Muscle layer of colon (tissue), 2 donors: ENCODE measurements at regions not wholly inside any gene's neighbourhood (a gene's known extent, or its start where the extent isn't known, plus 50 kb on each side); places are given as distances from the start of the nearest gene placed in this dataset.

Experiments
- H3K27ac ChIP-seq: one replicate; pipeline ENCODE4 v1.7.0; 2013; ENCODE audit warnings: low read depth, mild to moderate bottlenecking, low read length, moderate library complexity
- H3K27me3 ChIP-seq, 2 donors: one replicate each; pipeline ENCODE4 v1.7.0; 2013; ENCODE audit warnings: low read length in 2 of 2, mild to moderate bottlenecking in 2 of 2; ENCODE audit not compliant: insufficient read depth in 2 of 2, control insufficient read depth in 1 of 2
- H3K36me3 ChIP-seq: one replicate; pipeline ENCODE4 v1.7.0; 2013; ENCODE audit warnings: mild to moderate bottlenecking, low read length; ENCODE audit not compliant: insufficient read depth
- H3K4me1 ChIP-seq: one replicate; pipeline ENCODE4 v1.7.0; 2013; ENCODE audit warnings: mild to moderate bottlenecking, low read length; ENCODE audit not compliant: insufficient read depth
- H3K4me3 ChIP-seq, 2 donors: one replicate each; pipeline ENCODE4 v1.7.0; 2013; ENCODE audit warnings: low read length in 2 of 2, low read depth in 1 of 2, mild to moderate bottlenecking in 1 of 2, moderate library complexity in 1 of 2
- H3K9ac ChIP-seq: one replicate; pipeline ENCODE4 v1.7.0; 2013; ENCODE audit warnings: low read length
- H3K9me3 ChIP-seq: one replicate; pipeline ENCODE4 v1.7.0; 2013; ENCODE audit warnings: mild to moderate bottlenecking, low read length
- donor health status: abdominal sarcoma.
- donor health status: Adenocarcinoma of cecum.

DNA sequence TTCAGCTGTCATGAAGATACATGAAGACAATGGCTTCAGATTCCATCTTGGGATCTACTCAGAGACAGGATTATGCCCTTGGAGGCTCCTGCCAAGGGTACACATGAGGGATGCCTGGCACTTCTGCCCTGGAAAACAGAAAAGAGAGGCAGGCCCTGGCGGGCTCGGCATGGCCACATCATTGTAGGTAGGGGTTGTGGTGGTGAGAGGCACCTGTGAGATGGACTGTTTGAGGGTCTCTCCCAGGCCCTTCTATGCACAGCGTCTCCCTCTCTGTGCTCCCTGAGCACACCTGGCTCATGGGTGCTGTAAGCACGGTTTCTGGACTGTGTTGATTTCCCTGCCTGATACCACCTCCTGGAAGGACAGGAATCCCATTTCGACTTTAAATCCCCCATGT, 304.3 kb downstream of the GLRX3 start:
- no peaks in the 10 kb centered on the region for H3K4me1 ChIP-seq
- H3K36me3 ChIP-seq: no peaks in the 10 kb centered on the region
- no peak overlapping the region for H3K27ac ChIP-seq
- no peaks in the 10 kb centered on the region for H3K27me3 ChIP-seq
- H3K9ac ChIP-seq: no peak overlapping the region
- no peak overlapping the region for H3K4me3 ChIP-seq
- H3K9me3 ChIP-seq: no peaks in the 10 kb centered on the region

GRCh38 chr10:130440971-130441370, 304.8 kb downstream of the GLRX3 start:
- H3K9me3 ChIP-seq: no peaks in the 10 kb centered on the region

GRCh38 chr10:130443066-130443465, 306.9 kb downstream of the GLRX3 start:
- Histone ChIP-seq H3K9me3 (no peaks in the 10 kb centered on the region), H3K27me3 (no peaks in the 10 kb centered on the region), H3K9ac (no peak overlapping the region), H3K4me3 (no peak overlapping the region), H3K27ac (no peak overlapping the region), H3K36me3 (no peaks in the 10 kb centered on the region), H3K4me1 (no peaks in the 10 kb centered on the region)

More at GRCh38 chr10:130440971-130441370, 304.8 kb downstream of the GLRX3 start:
- no peaks in the 10 kb centered on the region for H3K27me3 ChIP-seq
- H3K4me3 ChIP-seq: no peak overlapping the region
- H3K9ac ChIP-seq: no peak overlapping the region
- no peaks in the 10 kb centered on the region for H3K36me3 ChIP-seq
- no peak overlapping the region for H3K27ac ChIP-seq
- H3K4me1 ChIP-seq: no peaks in the 10 kb centered on the region

DNA sequence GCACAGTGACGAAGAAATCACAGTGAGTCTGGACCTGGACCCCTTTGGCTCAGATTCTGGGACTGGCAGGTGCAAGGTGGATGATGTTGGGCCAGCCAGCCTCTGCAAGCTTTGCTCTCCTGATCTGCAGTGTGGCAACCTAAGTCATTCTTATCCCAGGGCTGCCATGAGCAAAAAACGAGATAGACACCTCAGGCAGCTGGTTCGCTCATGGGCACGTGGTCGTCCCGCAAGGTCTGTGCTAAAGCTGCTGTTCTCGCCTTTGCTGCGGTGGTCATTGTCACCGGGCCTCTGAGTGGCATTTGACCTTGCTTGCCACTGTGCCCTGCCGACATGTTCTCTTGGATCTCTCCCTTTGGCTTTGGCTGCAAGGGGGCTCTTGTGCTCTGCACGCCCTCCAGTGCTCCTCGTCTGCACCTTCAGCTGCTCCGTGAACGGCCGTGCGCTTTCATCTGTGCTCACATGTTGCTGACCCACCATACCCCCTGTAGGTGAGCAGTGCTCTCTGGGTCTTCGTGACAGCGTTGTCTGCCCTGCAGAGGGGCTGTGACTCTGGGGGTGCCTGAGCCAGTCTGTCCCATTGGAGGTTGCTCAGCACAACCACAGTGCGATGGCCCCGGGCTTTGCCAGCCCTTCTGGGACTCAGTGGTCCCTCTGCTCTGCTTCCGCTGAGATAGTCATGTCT, 317.0 kb downstream of the GLRX3 start:
- no peaks in the 10 kb centered on the region for H3K27me3 ChIP-seq
- no peak overlapping the region for H3K4me3 ChIP-seq

GRCh38 chr10:130453721-130454542, 317.7 kb downstream of the GLRX3 start:
- Histone ChIP-seq H3K4me3 (no peak overlapping the region), H3K36me3 (no peaks in the 10 kb centered on the region), H3K27ac (no peak overlapping the region), H3K9me3 (no peaks in the 10 kb centered on the region), H3K4me1 (no peaks in the 10 kb centered on the region), H3K27me3 (no peaks in the 10 kb centered on the region), H3K9ac (no peak overlapping the region)

More for the DNA sequence above, 317.0 kb downstream of the GLRX3 start:
- no peak overlapping the region for H3K9ac ChIP-seq
- no peak overlapping the region for H3K27ac ChIP-seq
- no peaks in the 10 kb centered on the region for H3K9me3 ChIP-seq
- no peaks in the 10 kb centered on the region for H3K4me1 ChIP-seq
- H3K36me3 ChIP-seq: no peaks in the 10 kb centered on the region

DNA sequence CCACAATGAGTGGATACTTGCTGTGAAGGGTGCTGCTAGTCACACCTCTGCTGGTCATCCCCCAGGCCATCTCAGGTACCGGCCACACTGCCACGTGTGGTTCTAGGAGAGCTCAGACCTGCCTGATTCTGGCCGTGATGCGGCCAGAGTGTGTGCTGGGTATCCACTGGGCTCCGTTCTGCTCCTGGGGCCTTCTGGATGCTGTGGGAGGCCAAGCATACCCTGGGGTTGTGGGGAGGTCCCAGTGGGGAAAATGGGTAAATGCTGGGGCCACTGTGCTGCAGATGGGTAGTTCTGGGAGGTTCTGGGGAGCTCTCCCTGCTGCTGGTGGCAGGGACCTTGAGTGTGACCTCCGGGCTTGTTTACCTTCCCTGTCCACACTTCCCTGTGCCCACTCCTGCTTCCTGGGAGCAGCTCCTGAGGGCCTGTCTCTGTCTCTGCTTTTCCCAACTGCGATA, 318.4 kb downstream of the GLRX3 start:
- H3K4me3 ChIP-seq: no peak overlapping the region
- no peaks in the 10 kb centered on the region for H3K36me3 ChIP-seq
- H3K27ac ChIP-seq: no peak overlapping the region
- H3K9ac ChIP-seq: no peak overlapping the region
- H3K27me3 ChIP-seq: no peaks in the 10 kb centered on the region
- H3K9me3 ChIP-seq: no peaks in the 10 kb centered on the region
- no peaks in the 10 kb centered on the region for H3K4me1 ChIP-seq

GRCh38 chr10:130455111-130455695, 319.0 kb downstream of the GLRX3 start:
- Histone ChIP-seq H3K27ac (no peak overlapping the region), H3K4me3 (no peak overlapping the region), H3K9me3 (no peaks in the 10 kb centered on the region), H3K36me3 (no peaks in the 10 kb centered on the region), H3K4me1 (no peaks in the 10 kb centered on the region), H3K9ac (no peak overlapping the region), H3K27me3 (no peaks in the 10 kb centered on the region)

DNA sequence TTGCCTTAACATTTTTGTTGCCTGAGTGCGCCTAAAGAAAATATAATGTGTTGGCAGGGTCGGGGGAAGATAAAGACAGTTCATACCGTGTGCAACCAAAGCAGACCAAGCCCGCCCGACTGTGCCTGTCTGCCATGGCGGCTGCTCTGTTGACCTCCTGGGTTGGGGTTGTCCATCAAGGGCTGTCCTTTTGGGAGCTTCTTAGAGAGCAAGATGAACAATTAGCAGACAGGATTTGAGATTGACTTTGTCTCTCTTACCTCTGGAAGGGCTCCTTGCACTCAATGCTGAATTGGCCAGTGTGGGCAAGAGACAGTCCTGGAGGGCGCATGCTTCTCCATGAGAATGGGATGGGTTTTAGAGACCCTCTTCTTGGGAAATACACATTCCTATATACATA, 319.6 kb downstream of the GLRX3 start:
- Histone ChIP-seq H3K27me3 (no peaks in the 10 kb centered on the region), H3K36me3 (no peaks in the 10 kb centered on the region), H3K9ac (no peak overlapping the region), H3K27ac (no peak overlapping the region), H3K4me3 (no peak overlapping the region), H3K9me3 (no peaks in the 10 kb centered on the region), H3K4me1 (no peaks in the 10 kb centered on the region)

DNA sequence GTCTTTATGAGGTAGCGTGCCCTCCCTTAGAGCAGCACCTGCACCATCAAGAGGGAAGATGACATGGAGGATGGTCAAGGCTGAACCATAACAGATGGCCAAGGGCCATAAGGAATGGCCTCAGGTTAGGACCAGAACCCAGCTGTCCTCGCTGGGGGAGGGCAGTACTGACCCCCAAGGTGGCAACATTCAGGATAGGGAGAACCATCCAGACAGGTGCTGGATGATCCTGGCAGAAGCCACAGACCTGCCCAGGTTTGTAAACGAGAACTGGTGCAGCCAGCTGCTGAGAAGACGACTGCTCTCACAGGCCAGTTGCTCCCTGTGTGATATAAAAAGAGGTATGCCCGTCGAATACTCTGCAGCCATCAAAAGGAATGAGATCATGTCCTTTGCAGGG, 320.4 kb downstream of the GLRX3 start:
- Histone ChIP-seq H3K4me3 (no peak overlapping the region), H3K36me3 (no peaks in the 10 kb centered on the region), H3K9ac (no peak overlapping the region), H3K9me3 (no peaks in the 10 kb centered on the region), H3K4me1 (no peaks in the 10 kb centered on the region), H3K27me3 (no peaks in the 10 kb centered on the region), H3K27ac (no peak overlapping the region)

- Histone ChIP-seq H3K4me1 (no peaks in the 10 kb centered on the region), H3K4me3 (no peak overlapping the region), H3K27me3 (no peaks in the 10 kb centered on the region), H3K9ac (no peak overlapping the region), H3K36me3 (no peaks in the 10 kb centered on the region), H3K27ac (no peak overlapping the region), H3K9me3 (no peaks in the 10 kb centered on the region)
Observed at GRCh38 chr10:130458509-130458908, 322.3 kb downstream of the GLRX3 start.

DNA sequence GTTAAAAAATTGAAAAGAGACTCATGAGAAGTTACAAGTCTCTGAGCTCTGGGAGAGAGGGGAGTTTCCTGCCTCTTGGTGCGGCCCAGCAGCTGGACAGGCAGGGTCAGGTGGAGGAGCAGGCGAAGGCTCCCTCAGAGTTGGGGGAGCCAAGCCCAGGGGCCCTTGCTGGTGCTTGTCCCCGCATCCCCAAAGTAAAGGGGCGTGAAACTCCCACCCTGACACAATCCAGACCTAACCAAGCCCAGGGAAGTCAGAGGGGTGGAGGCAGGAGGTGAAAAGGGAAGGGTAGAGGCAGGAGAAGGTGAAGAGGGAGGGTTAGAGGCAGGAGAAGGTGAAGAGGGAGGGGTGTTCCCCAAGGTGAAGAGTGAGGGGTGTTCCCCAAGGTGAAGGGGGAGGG, 322.8 kb downstream of the GLRX3 start:
- no peaks in the 10 kb centered on the region for H3K9me3 ChIP-seq
- no peak overlapping the region for H3K27ac ChIP-seq
- H3K9ac ChIP-seq: no peak overlapping the region
- H3K4me3 ChIP-seq: no peak overlapping the region
- H3K4me1 ChIP-seq: no peaks in the 10 kb centered on the region
- no peaks in the 10 kb centered on the region for H3K36me3 ChIP-seq
- H3K27me3 ChIP-seq: no peaks in the 10 kb centered on the region
